Esophagus squamous epithelium (tissue), 5 donors: ENCODE measurements at regions not wholly inside any gene's neighbourhood (a gene's known extent, or its start where the extent isn't known, plus 50 kb on each side); places are given as distances from the start of the nearest gene placed in this dataset.

Experiments
- DNase-seq: peaks from one replicate; lab custom pipeline; 2025; lab: John Stamatoyannopoulos, UW
- H3K27ac ChIP-seq, 4 donors: fragments of 200-600 bp; sonication (generic); one replicate each; pipeline ENCODE4 v1.5.1; 2016 to 2019; ENCODE audit warnings: mild to moderate bottlenecking in 1 of 4
- H3K27me3 ChIP-seq, 4 donors: fragments of 200-600 bp; sonication (generic); 1 replicate in 3 of 4; 2 replicates in 1 of 4; pipeline versions ENCODE4 v1.5.1 to v1.6.0; 2017 to 2021; ENCODE audit warnings: antibody characterized with exemption in 1 of 4
- H3K36me3 ChIP-seq, 3 donors: fragments of 200-600 bp; sonication (generic); one replicate each; pipeline ENCODE4 v1.5.1; 2016 to 2019
- H3K4me1 ChIP-seq, 3 donors: fragments of 200-600 bp; sonication (generic); one replicate each; pipeline ENCODE4 v1.5.1; 2017 to 2019
- H3K4me3 ChIP-seq, 4 donors: fragments of 200-600 bp; sonication (generic); 1 replicate in 3 of 4; 2 replicates in 1 of 4; pipeline ENCODE4 v1.5.1; 2016 to 2019; ENCODE audit warnings: mild to moderate bottlenecking in 2 of 4, moderate library complexity in 1 of 4
- H3K9me3 ChIP-seq, 3 donors: fragments of 200-600 bp; sonication (generic); one replicate each; pipeline ENCODE4 v1.5.1; 2016 to 2019
- POLR2A ChIP-seq, 4 donors: fragments of 450-650 bp; IDR thresholded peaks; one replicate each; pipeline ENCODE4 v1.6.1; 2017; ENCODE audit warnings: antibody characterized with exemption in 4 of 4, mild to moderate bottlenecking in 4 of 4, moderate library complexity in 3 of 4
- WGBS, 2 donors: methylation state at CpG; one replicate each; pipeline ENCODE4 v1.1.5; 2018; 5-methylcytosine and 5-hydroxymethylcytosine counted together
- intact Hi-C: fragments of 100-400 bp; cut with DNase I; formaldehyde crosslinking; loops from one replicate; pipeline ENCODE4 v1.15.0; 2022
- TF ChIP-seq, protein P1 (sequence below), 6 experiments: fragments of 450-650 bp in 4 of 6; fragments of 200-600 bp in 2 of 6; sonication (generic) in 2 of 6; IDR thresholded peaks; one replicate each; pipeline ENCODE4 v1.5.1; 2016 to 2019; ENCODE audit warnings: antibody characterized with exemption in 6 of 6, mild to moderate bottlenecking in 4 of 6, moderate library complexity in 4 of 6
- donor health status: DM: yes; HTN: yes; CAD: no.

DNA sequence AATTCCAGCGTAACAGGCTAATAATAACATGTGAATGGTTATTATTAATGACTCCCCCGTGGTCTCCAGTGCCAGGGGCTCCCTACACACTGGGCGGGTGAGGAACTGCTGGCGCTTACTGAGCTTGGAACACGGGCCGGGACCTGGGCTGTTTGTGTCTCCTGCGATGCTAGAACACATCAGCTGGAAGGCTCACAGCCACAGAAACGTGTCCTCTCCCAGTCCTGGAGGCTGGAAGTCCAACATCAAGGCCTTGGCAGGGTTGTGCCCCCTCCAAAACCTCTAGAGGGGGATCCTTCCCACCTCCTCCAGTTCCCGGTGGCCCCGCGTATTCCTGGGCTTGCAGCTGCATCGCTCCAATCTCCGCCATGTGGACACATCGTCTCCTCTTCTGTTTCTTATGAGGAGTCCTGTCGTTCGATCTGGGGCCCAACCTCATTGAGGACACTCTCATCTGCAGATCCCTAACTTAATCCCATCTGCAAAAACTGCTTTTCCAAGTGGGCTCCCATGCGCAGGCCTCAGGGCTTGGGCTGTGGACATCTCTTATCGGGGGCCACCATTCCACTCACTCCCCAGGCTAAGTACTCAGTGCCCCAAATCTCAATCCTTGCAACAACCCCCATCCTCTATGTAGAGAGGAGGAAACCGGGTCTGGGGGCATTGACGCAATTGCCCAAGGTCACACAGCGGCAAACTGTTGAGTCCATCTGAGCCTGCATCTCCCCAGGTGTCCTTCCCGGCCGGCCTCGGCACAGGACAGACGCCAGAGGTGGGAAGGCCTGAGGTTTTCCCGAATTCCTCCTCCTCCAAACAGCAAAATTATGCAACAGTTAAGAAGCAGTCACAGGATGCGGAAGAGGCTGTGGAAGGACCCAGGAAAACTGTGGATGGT, 193.9 kb downstream of the IRF8 start:
- WGBS, 2 donors, result 88 to 89% methylated on average over 19 to 25 of the region's 27 CpGs
- no peaks in the 10 kb centered on the region for H3K4me1 ChIP-seq
- H3K27ac ChIP-seq, result no peak overlapping the region
- TF ChIP-seq, protein P1, sequence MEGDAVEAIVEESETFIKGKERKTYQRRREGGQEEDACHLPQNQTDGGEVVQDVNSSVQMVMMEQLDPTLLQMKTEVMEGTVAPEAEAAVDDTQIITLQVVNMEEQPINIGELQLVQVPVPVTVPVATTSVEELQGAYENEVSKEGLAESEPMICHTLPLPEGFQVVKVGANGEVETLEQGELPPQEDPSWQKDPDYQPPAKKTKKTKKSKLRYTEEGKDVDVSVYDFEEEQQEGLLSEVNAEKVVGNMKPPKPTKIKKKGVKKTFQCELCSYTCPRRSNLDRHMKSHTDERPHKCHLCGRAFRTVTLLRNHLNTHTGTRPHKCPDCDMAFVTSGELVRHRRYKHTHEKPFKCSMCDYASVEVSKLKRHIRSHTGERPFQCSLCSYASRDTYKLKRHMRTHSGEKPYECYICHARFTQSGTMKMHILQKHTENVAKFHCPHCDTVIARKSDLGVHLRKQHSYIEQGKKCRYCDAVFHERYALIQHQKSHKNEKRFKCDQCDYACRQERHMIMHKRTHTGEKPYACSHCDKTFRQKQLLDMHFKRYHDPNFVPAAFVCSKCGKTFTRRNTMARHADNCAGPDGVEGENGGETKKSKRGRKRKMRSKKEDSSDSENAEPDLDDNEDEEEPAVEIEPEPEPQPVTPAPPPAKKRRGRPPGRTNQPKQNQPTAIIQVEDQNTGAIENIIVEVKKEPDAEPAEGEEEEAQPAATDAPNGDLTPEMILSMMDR (IDR thresholded peaks at IDR 0.05), result no peak
- TF ChIP-seq POLR2A (IDR thresholded peaks at IDR 0.05), result no peak
- no peaks in the 10 kb centered on the region for H3K36me3 ChIP-seq
- no peak for DNase-seq
- no peaks in the 10 kb centered on the region for H3K9me3 ChIP-seq
- intact Hi-C loops, result no loop called here
- H3K27me3 ChIP-seq, result peaks cover 0 to 7% (median 0%) of the 10 kb centered on the region in 4 donors
- H3K4me3 ChIP-seq, result no peak overlapping the region

DNA sequence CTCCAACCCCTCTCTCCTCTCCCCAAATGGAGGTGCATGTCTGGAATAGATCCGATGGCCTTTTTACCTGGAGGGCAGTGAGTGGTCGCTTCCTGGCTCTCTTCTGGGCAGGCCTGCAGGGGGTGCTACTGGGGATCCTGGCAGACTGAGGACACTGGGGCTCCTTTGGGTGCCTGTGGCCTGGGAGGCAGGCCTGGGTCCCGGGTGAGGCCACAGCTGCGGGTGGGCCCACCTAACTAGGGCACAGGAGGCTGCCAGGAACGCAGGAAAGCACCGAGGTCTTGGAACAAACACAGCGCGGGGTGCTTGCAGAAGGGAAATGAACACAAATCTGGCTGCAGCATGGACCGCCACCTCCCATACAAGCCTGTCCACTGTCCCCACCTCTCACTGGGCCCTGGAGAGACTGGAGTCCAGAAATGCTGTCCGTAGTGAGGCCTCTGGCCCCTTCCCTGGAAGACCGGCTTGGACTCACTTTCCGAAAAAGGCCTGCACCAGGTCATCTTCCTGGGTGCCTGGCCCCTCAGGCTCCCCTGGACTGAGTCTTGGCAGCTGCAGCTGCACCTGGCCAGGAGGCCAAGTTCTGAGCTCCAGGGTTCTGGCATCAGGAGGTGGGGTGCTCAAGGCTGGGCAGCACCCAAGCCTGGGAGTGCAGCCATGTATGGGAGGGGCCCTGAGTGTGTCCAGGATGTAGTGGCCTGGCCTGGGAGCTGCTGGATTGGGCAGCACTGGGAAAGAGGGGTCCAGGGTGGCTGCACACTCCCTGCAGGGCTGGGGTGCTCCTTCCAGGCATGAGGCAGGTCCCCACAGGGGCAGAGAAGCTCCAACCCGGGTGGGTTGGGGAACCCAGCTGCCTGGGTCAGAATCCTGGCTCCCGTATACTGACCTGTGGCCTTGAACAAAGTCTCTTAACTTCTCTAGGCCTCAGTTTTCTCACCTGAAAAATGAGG, 195.1 kb downstream of the IRF8 start:
- WGBS, 2 donors, result 67 to 80% methylated on average over 3 to 5 of the region's 14 CpGs
- TF ChIP-seq POLR2A (IDR thresholded peaks at IDR 0.05), result no peak
- TF ChIP-seq, protein P1 (IDR thresholded peaks at IDR 0.05), result no peak

DNA sequence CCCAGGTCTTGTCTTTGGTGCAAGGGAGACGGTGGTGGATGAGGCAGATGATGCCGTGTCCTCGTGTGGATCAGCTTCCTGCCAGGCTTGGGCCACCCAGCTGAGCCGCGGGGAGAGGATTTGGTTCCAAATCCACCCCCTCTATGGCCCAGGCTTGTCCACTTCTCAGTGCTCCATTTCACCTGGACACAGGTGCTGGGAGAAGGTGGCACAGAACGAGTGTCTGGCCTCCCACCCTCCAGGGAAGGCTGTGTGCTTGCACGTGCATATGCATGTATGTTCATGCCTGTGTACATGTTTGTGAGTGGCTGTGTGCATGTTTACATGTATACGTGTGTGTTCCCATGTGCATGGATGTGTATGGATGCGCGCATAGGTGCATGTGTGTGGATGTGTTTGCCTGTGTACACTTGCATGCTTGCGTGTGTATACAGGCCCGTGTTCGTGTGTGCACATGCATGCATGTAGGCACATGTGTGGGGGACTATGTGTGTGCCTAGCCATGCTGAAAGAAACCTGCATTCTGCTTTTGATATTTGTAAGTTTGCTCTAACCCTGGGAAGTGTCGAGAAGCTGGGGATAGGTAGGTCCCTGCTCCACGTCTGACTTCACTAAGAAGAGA, 196.3 kb downstream of the IRF8 start:
- H3K9me3 ChIP-seq, result no peaks in the 10 kb centered on the region
- 72 to 77% methylated on average over 9 to 12 of the region's 15 CpGs for whole genome bisulfite sequencing, 2 donors
- H3K27ac ChIP-seq, result no peak overlapping the region
- DNase-seq, result no peak
- H3K4me3 ChIP-seq, result no peak overlapping the region
- peaks cover 0 to 12% (median 0%) of the 10 kb centered on the region in 4 donors for H3K27me3 ChIP-seq
- no peak for TF ChIP-seq POLR2A (IDR thresholded peaks at IDR 0.05)
- TF ChIP-seq, protein P1 (IDR thresholded peaks at IDR 0.05), result no peak
- intact Hi-C loops, result no loop called here
- no peaks in the 10 kb centered on the region for H3K4me1 ChIP-seq
- no peaks in the 10 kb centered on the region for H3K36me3 ChIP-seq

More for the DNA sequence above, 195.1 kb downstream of the IRF8 start:
- Histone ChIP-seq H3K36me3 (no peaks in the 10 kb centered on the region), H3K27me3 (peaks cover 0 to 7% (median 0%) of the 10 kb centered on the region in 4 donors), H3K9me3 (no peaks in the 10 kb centered on the region), H3K27ac (no peak overlapping the region), H3K4me1 (no peaks in the 10 kb centered on the region), H3K4me3 (no peak overlapping the region)
- intact Hi-C loops, result no loop called here
- no peak for DNase-seq

DNA sequence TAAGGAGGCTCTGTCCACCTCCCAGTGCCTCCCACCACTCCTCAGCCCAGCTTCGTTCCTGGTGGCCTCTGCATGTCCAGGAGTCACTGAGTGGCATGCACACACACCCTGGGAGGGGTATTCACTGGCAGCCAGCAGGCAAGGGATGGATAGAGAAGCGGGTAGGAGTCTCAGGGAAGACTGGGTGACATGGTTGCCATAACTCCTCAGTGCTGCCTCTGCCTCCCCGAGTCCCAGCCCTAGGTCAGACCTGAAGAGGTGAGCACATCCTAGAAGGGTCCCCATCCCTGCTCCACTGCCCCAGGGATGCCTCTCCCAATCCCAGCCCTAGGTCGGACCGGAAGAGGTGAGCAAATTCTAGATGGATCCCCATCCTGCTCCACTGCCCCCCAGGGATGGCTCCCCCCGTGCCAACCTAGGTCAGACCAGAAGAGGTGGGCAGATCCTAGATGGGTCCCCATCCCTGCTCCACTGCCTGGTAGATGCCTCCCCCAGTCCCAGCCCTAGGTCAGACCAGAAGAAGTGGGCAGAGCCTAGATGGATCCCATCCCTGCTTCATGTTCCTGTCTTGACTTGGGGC, 197.0 kb downstream of the IRF8 start:
- H3K27ac ChIP-seq, result no peak overlapping the region
- peaks cover 0 to 4% (median 0%) of the 10 kb centered on the region in 3 donors for H3K4me1 ChIP-seq
- intact Hi-C loops, result no loop called here
- H3K4me3 ChIP-seq, result no peak overlapping the region
- DNase-seq, result no peak
- H3K9me3 ChIP-seq, result no peaks in the 10 kb centered on the region
- peaks cover 0 to 17% (median 0%) of the 10 kb centered on the region in 4 donors for H3K27me3 ChIP-seq
- WGBS, 2 donors, result 61 to 63% methylated on average over 2 to 3 of the region's 6 CpGs
- no peaks in the 10 kb centered on the region for H3K36me3 ChIP-seq
- TF ChIP-seq POLR2A (IDR thresholded peaks at IDR 0.05), result no peak
- TF ChIP-seq, protein P1 (IDR thresholded peaks at IDR 0.05), result no peak
